Cerebellar nuclear complex (tissue), 1 donor: ENCODE measurements at regions not wholly inside any gene's neighbourhood (a gene's known extent, or its start where the extent isn't known, plus 50 kb on each side); places are given as distances from the start of the nearest gene placed in this dataset.

ENCODE experiments used
- DNase-seq, 2 experiments: peaks; one replicate each; lab custom pipeline; 2025; lab: John Stamatoyannopoulos, UW

DNA sequence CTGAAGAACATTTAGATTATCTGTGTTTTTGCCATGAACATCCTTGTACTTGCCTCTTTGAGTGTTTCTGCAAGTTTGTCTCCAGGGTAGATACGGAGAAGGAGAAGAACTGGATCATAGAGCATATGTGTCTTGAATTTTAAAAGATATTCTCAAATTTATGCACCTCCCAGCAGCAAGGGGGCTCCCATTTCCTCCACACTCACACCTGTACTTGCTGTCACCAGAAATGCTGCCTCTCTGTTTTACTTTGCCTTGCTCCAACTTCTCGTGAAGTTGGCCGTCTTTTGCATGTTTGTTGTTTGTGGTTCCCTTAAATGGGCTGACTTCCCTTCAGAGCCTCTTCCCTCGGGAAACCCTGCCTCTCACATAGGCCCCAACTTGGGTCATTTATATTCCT is 171.0 kb downstream of the TFAP2C start:
- no peak for DNase-seq

DNA sequence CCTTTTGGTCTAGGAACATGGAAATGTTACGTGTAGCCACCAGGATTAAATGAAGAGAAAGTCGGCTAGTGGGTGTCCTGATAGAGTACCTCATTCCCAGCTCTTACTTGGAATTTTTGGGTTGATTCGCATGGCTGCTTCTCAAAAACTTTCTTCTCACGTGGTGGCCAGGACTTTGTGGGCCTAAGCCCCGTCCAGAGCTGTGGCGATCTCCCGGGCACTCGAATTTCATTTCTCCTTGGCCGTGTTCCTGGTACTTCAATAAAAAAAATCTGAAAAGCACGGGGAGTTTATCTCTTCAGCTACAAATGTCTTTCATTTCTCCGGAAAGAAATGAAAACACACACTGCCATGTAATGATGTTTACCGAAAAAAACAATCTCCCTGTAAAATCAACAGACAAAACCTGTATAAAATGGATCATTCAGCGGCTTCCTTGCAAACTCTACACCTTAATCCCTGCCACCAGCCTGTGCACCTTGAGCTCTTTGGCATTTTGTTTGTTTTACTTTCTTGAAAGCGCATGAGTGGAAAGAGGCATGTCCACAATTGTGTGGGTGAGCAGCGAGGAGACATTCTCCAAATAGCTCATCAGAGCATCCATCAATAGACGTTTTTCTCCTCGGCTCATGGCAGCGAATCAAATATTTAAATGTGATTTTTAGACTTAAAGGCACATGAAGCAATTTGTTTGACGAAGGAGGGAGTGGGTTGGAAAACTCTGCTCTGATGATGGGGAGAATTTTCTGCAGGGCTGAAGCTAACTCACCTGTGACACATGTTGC is 173.1 kb downstream of the TFAP2C start:
- no peak for DNase-seq

DNA sequence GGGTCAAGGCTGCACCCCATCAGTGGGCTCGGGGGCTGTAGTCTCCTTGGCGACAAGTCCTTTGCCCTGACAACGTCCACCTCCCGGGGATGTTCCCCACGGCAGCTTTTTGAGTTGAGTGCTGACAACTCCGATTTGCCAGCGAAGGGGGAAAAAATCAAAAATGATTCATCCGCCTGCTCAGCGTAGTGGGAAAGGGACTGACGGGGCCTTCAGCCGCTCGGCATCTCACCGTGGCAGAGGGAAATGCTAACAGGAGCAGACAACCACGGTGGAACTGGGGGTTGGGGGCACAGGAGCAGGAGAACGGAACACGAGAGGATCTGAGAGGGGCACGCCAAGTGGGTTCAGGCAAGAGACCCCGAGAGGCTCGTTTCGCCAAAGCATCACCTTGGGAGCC is 173.7 kb downstream of the TFAP2C start:
- DNase-seq = no peak

DNA sequence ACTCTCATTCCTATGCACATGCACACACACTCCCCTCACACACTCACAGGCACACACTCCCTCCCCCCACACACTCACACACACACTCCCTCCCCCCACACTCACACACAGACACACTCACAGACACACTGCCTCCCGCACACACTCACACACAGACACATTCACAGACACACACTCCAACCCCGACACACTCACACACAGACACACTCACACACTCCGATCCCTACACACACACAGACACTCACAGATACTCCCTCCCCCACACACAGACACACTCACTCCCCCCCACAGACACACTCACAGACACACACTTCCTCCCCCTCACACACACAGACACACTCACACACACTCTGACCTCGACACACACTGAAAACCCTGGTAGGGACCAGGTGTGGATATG is 176.2 kb downstream of the TFAP2C start:
- DNase-seq = no peak

DNA sequence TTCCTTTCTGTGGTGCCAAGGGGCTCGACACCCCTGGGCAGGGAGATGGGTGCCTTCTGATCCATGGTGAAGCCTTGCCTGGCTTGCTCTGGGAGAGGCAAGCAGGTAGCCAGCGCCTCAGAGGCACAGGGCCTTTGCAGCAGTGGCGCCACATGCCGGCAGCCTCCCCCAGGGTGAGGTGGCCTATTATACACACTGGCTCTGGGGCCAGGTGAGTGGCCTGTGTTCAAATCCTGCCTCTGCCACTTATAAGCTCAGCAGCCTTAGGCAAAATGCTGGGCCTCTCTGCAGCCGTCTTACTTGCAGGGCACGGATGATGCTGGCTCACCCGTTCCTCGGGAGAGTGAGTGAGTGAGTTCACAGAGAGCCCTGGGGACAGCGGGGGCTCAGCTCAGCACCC is 176.9 kb downstream of the TFAP2C start:
- no peak for DNase-seq

DNA sequence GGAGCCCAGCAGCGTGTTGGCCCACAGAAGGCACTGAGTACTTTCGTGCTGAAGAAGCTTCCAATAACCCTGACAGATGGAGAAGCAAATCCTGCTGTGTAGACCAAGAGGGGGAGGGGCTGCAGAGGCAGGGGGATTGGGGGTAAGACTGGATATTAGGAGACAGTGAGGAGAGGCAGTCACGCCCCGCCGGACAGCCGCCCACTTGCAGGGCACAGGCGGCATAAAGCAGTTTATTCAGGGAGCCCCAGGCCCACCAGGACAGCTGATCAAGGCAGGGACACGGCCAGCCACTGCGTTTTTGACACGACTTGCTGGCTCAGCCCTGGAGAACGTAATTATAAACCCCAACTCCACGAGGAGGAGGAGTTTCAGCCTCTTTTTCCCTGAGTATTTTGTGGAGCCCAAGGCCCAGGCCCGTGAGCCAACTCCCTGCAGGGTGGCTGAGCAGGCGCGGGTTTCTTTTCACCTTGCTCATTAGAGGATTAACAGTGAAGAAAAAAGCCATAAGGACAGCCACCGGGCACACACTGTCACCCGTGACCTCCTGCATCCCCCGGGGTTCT is 177.9 kb downstream of the TFAP2C start:
- DNase-seq = no peak

DNA sequence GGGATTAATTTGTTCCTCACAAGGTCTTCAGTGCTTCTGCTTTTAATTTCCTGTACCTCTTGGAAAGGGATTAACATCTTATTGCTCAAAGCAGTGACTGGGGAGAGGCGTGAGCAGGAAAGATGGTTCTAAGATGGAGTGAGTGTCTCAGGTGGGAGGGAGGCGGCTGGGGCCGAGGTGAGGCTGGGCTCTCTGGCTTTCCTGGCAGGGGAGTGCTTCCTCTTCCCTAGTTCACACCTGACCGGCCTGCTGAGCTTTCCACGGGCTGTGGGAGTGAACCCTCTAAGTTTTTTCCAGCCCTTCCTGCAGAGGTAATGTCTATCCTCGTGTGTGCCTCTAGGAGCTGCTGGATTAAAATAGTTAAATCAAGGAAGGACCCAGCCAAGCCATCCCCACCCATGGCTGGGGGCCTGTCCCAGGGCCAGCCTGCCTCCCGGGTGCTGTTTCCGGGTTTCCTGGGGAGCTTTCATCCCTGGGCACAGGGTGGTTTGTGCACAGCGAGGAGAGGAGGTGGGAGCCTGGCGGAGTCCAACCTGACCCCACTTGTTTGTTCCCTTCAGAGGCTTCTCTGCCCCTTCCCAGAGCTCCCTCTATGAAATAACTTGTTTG is 179.1 kb downstream of the TFAP2C start:
- no peak for DNase-seq

DNA sequence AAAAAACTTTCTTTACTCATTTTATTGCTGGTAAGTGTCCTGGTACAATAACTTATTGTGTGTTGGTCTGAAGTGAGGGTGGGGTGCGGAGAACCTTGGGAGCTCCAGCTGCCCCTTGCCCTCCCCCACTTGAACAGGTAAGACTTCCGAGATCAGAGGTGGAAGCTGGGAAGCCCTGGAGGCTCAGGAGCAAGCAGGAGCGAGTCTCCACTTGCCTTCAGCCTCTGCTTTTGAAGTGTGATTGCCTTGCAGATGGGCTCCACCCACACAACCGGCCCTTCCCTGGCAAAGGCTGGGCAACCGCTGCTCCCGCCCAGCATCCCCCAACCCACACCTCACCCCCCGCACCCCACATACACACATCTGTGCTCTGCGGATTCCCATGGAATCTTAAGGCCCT is 179.6 kb downstream of the TFAP2C start:
- no peak for DNase-seq

DNA sequence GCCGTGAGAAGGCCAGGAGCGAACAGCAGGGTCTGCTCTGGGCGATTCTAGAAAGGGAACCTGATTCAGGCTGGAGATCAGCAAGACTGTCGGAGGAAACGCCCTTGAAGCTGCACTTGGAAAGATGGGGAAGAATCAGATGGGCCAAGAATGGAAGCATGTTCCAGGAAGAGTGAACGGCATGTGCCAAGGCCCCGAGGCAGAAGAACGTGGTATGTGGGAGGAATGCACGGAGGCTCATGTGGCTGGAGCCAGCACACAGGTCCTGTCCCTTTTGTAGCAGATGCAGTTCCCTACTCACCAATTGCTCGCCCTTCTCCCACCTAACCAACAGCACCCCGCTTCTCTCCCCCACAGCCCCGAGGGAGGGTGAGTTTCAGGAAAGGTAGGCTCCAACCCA is 180.6 kb downstream of the TFAP2C start:
- DNase-seq = no peak

DNA sequence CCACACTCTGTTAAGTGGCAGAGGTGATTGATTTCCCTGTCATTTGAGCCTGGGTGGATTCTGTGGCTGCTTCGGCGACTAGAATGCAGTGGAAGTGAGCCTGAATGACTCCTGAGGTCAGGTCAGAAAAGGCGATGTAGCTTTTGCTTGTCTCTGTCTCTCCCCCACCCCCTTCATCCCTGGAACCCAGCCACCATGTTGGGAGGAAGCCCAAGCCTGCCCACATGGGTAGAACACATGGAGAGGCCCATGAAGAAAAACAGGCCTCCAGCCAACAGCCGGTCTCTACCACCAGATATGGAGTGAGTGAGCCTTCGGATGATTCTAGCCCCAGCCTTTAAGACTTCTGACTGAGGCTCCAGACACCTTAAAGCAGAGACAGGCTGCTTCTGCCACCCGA is 181.0 kb downstream of the TFAP2C start:
- DNase-seq = no peak

DNA sequence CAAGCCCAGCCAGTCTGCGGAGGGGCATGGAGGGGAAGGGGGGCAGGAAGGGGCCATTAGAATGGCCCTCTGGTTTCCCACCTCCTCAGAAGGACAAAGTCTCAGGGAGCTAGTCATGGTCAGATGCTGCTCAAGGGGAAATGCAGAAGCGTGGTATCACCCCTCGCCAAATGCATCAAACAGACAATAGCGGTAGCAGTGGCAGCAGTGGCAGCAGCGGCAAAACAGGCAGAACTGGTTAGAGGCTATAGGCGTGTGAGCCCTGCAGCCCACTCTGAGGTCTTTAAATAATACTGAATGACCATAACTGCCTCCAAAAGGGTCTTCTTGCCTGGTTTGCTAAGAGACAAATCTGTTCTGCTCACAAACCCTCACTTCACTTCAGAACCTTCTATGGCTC is 186.7 kb downstream of the TFAP2C start:
- DNase-seq = no peak

DNA sequence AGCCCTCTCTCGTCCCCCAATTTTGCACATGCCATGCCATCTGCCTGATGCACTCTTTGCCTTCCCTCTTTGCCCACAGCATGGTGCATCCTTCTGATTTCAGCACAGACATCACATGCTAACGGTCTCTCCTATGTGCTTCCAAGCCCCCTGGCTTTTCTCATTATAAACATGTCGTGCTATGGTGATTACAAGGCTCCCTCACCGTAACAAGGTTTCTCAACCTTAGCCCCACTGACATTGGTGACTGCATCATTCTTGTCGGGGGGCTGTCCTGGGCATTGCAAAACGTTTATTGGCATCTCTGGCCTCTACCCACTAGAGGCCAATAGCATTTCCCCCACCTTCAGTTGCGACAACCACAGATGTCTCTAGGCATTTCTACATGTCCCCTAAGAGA is 187.2 kb downstream of the TFAP2C start:
- DNase-seq = no peak

DNA sequence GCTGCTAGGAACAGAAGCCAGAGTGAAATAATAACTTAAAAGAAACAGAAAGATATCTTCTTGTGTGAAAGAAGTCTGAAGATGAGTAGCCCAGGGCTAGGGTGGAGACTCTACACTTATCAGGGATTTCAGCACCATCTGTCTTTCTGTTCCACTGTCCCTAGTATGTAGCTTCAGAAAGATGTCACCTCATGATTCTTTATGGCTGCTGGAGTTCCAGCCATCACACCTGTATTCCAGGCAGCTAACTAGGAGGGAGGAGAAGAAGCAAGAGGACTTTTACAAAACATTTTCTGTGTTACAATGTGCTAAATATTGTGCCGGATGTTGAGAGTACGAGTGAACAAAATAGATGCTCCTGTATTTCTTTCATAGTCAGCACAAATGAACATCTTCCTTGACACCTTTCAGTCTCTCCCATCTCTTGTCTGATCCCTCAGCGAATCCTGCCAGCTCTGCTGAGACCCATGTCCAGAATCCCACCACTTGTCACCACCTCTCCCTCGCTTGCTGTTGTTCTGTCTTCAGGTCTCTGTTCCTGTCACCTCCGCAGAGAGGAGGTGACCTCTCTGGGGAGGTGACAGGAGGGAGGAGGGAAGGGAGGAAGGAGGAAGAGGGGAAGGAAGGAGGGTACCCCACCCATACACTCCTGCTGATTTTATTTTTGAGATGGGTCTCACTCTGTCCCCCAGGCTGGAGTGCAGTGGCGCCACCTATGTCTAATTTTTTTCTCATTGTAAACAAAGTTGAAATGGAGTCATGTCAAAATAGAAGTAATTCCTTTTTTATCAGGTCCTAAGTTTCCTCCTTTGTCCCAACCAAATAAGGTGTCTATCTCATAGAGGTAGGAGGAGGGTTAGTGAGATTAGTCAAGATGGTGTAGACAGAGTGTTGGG is 188.9 kb downstream of the TFAP2C start:
- DNase-seq = no peak

DNA sequence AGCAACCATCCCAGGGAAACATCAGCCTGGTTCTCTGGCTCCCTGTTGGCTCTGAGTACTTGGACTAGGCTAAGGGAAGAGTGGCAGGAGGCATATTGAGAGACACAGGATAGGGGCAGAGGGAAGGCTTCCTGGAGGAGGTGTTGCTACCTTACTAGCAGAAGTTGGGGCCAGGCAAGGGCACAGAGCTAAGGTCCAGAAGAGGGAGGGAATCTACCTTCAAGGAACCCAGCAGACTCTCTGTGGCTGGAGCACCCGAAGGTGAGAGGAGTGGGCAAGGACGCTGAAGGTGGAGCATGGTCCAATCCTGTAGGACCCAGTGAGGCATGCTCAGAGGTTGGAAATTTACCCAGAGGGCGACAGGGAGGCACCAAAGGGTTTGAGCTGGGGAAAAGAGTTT is 191.9 kb downstream of the TFAP2C start:
- no peak for DNase-seq

DNA sequence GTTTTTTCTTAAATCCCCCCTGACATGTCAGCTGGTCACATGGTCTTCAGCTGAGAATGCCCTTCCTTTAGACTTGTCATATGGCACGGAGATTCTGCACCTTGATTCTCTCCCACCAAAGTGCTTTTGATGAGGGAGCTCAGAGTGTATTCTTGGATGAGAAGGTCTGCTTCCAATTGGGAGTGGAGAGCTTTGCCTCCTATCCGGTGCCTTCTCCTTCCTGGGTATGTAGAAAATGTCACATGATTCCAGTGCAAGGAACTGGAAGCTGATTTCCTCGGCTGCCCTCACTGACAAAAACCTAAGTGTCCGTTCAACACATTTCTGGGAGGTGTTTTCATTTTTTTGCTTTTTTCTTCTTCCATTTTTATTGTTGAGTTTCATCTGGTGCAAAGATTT is 197.2 kb downstream of the TFAP2C start:
- no peak for DNase-seq

DNA sequence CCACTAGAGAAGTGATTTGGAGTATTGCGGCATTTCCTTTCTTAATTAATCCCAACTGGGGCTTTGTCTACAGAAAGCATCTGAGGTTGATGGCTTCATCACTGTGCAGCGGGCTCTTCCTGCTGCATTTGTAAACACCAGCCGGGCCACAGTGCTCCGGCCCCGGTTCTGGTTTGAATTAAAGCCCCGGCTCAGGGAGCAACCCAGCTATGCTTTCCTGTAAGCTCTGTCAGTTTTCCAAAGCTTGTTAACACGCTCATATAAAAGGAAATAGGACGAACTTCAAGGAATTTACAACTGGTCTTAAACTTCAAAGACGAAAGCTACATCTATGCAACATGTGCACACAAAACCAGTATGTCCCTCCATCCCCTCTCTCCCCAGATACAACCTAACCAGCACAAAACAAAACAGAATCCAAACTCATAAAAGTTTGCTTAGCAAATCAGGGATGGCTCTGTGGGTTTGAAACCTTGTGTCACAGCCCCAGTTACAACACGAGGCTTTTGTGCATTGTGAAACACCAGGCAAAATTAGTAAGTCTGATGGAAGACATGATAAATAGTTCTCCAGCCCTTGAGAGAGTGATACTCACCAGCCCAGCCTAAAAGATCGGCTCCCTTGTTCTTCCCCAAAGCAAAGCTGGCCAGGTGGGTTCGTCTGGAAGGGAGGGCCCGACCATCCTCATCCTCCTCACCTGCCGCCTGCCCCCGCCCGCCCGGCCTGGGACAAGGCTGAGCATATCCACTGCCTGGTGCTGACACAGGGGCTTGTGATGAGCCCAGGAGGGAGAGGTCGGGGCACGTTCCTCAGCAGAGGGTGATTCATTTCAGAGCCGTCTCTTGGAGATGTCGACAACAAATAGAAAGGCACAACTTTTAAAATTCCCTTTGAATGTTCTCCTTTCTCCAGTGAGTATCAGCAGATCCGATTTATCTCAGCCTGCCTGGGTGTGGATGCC is 197.9 kb downstream of the TFAP2C start:
- no peak for DNase-seq

DNA sequence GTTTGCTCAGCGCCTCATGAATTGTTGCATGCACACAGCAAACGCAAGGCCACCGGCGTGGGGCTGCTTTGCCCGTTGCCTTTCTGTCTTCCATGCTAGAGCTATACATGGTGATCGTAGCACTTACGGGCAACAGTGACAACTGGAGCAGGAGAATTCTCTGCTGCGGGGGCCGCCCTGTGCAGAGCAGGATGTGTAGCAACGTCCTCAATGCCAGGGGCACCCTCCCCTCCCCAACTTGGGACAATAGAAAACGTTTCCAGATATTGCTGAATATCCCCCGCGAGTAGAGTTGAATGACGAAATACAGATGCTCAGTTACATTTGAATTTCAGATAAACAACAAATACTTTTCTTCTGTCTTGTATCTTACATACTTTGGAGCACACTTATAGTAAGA is 198.7 kb downstream of the TFAP2C start:
- no peak for DNase-seq

DNA sequence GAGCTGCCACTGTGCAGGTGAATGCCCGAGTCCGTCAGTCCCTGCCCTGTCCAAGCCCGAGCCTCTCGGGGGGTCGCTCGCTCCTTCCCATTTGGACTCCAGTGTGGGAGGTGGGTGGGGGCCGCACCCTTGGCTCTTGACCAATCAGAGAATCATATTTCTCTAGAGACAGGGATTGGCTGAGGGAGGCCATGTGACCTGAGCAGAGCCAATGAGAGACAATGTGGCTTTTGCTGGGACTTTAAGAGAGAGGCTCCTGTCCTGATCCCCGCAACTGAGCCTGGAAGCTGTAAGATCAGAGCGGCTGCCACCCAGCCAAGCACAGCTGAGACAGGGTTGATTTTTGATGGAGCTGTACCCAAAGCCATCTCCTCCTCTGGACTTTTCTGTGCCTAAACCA is 199.3 kb downstream of the TFAP2C start:
- DNase-seq = no peak

DNA sequence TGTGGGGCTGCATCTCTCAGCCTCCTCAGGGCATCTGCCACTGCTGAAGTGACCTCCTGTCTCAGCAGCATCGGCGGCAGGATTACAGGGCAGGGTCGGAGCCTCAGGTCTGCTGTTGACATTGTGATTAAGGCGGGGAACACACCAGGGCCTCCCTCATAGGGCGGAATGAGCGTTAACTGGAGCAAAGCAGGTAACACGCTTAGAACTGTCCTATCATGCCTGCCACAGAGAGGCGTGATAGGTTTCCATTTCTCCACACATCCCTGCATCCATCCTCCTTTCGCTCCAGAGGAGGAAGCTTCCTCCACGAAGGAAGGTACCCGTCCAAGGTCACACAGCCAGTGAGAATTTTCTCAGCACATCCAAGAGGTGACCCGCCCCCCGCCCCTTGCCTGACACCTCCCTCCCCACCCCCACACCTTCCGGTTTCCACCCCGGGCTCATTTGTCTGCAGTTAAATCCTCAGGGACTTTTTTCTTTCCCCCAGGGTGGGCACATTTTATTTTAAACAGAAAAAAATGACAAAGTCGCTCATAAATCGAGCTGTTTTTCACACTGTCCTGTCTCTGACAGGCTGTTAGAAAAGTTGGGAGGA is 200.8 kb downstream of the TFAP2C start:
- no peak for DNase-seq

DNA sequence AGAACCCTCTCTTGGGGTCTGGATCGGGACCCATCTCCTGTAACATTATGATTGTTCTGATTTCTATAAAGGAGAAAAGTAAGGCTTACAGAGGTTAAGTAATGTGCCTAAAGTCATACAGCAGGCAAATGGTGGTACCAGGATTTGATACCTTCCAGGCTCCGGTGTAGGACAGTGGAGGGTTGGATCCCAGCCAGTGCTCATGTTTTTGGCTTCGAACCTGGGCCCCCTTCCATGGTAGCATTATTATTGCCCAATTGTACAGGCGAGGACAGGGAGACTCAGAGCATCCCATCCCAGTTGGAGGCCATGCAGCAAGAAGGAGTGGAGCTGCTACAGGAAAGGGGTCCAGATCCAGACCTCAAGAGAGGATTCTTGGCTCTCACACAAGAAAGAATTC is 202.7 kb downstream of the TFAP2C start:
- DNase-seq = no peak

DNA sequence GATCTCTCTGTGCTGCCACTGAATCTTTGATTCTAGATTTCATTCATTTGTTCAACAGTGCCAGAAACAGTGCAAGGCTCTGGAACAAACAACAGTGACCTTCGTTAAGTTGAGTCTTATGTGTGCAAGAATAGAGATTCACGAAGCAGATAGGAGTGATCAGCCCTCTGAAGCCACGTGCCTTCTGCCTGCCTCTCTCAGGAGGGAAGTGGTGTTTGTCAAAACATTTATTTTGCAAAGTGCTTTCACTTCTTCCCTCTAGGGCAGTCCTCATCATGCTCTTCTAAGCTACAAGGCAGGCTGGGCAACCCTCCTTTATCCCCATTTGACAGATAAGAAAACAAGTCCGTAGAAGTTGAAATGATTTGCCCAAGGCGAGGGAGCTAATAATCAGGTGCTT is 204.3 kb downstream of the TFAP2C start:
- no peak for DNase-seq
